Mesenteric fat pad (tissue), 1 donor: ENCODE measurements at regions not wholly inside any gene's neighbourhood (a gene's known extent, or its start where the extent isn't known, plus 50 kb on each side); places are given as distances from the start of the nearest gene placed in this dataset.

Experiments
- DNase-seq: peaks from one replicate; pipeline ENCODE4 v3.0.0-alpha.2; 2020; ENCODE audit warnings: low spot score
- donor health status: DM: yes; HTN: yes; CAD: no.

DNA sequence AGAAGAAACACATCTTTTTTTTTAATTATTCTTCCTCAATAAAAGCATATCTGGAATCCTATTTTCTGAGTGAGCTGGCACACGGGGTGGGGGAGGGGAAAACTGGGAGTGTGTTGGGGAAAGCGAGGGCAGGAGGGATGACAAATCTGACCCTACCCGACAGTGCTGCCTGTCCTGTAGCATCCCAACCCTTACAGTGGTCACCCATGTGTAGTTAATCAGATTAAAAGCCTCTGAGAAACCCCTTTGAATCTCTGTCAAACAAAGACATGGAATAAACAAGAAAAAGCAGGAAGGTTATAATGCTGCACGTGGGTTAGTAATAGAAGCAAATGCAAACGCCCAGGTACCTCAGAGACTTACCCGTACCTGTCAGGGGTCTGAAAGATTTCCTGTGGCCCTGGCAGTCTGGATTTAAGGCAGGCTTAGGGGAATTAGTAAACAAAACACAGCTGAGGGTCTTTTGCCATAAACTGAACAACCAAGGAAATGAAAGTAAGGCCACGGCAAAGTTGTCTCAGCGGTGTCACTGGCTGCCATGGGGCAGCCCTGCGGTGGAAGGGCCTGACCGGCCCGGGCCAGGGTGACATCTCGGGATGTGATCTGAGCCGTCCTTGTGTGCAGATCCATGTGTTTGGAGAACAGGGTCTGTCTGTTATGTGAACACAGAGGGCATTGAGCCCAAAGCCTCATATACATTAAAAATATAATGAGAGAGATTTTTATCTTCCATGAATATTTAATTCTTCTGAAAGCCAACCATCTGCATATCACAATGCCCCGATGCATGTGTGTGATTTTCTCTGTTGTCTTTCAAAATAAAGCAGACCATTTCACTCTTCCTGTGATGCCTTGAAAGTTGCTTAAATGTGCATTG is 308.2 kb downstream of the ZNF608 start:
- DNase-seq, result no peak

DNA sequence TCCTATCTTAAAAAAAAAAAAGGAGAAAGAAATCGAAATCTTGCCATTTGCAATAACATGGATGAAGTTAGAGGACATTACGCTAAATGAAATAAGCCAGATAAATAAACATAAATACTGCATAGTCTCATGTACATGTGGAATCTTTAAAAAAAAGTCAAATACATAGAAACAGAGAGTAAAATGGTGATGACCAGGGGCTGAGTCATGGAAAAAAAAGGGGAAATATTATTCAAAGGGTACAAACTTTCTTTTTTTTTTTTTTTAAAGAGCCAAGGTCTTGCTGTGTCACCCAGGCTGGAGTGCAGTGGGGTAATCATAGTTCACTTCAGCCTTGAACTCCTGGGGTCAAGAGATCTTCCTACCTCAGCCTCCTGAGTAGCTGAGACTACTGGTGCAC is 310.1 kb downstream of the ZNF608 start:
- DNase-seq, result no peak

DNA sequence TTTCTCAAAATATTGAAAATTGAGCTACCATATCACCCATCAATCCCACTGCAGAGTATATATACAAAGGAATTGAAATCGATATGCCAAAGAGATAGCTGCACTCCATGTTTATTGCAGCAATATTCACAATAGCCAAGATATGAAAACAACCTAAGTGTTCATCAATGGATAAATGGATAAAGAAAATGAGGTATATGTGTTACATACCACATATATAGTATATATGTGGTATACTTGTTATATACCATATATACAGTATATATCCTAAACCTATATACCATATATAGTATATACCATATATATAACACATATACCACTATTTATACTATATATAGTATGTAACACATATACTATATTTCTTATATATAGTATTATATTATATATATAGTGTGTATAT is 313.3 kb downstream of the ZNF608 start:
- DNase-seq, result no peak

DNA sequence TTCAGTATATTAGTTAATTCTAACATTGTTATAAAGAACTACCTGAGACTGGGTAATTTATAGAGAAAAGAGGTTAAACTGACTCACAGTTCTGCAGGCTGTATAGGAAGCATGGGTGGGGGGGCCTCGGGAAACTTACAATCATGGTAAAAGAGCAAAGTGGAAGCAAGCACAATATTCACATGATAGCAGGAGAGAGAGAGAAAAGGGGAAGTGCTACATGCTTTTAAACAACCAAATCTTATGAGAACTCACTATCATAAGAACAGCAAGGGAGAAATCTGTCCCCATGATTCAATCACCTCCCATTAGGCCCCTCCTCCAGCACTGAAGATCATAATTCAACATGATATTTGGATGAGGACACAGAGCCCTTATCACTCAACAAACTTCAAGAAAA is 324.9 kb downstream of the ZNF608 start:
- DNase-seq, result no peak

DNA sequence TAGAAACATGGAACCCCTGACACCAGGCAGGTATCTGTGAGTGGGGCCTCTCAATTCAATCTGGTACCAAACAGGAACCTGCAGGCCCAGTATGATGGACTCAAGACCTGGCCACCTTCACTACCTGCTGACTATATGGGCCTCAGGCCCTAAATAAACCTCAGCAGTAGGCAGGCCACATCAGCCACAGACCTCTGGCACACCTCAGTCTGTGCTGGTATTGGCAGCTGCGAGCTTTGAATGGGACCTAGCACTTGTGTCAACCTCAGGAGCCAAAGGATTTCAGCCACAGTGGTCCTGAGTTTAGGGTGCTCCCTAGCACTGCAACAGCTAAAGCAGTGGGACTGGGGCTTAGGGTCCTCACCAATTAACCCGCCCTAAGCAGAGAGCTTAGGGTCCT is 325.5 kb downstream of the ZNF608 start:
- no peak for DNase-seq

GRCh38 chr5:124419531-124419930 is 326.9 kb downstream of the ZNF608 start:
- DNase-seq, result no peak

DNA sequence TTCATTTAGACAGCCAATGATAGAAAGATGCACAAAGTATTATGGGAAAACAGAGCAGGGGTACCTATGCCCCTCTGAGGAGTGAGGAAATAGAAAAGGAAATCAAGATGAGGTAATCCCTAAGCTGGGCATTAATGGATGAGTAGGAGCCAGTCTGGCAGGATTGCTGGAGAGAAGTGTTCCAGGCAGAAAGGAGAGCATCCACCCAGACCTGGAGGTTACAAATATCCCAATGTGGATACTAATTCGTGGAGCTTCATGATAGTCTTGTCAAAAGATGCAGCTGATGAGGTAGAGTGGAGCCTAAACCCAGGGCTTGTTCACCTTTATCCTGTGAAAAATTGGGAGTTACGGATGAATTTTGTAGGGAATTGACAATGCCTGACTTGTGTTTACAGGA is 328.0 kb downstream of the ZNF608 start:
- DNase-seq, result no peak

GRCh38 chr5:124417196-124417595 is 329.2 kb downstream of the ZNF608 start:
- no peak for DNase-seq

- no peak for DNase-seq
These were observed 329.8 kb downstream of the ZNF608 start for GRCh38 chr5:124416627-124417026.

DNA sequence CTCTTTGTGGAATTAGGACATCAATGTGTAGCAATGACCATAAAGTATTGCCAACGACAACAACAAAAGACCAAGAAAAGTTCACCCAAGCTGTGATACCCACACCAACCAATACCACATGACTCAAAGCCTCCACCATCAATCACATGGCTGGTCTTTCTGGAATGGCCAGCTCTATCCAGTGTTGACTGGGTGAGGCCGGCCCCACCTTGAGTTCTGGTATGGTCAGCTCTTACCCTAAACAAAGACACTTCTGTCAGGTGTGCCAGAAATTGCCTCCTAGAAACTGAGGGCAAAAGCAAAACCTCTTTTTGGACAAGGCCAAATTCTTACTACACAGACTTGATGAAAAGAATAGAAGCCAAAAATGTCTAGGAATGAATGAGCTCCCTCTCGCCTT is 331.5 kb downstream of the ZNF608 start:
- no peak for DNase-seq

DNA sequence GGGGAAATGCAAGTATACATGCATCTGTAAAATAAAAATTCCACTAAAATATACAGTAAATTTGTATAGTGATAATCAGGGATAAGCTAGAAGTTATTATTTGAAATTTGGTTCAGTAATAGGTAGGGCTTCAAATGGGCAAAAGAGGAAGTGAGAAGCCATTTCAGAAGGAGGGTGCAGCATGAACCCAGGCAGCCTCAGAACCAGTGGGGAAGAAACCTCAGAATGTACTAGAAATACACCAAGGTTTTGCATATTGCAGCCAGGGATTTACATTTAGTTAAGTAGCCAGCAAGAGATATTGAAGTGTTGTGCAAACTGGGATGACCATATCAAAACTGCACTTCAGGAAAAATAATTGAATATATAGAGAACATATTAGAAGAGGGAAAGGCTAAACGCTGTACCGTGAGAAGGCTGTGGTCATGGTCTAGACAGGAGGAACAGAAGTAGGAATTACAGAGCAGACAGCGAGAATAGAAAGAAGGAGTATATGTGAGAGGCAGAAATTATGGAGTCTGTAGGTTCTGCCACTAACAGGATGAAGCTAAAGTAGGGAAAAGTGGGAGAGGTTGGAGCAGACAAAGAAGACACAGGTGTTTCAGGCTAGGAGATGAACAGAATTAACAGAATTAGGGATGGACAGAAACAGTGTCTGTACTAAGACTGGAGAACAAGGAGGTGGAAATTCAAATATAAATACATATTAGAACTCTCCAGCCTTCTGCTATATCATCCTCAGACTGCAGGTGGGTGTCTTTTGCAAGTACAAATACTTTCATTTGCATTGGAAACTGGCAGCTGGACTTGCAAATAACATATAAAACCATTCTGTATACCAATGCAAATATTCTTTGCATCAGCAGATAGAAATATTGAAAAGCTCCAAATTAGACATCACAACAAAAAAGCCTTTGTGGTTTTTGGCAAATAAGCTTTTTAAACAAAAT is 335.6 kb downstream of the ZNF608 start:
- DNase-seq, result no peak

- no peak for DNase-seq
These were observed 337.5 kb downstream of the ZNF608 start for GRCh38 chr5:124408738-124409453.

GRCh38 chr5:124404796-124405195 is 341.6 kb downstream of the ZNF608 start:
- no peak for DNase-seq

GRCh38 chr5:124403281-124403680 is 343.2 kb downstream of the ZNF608 start:
- no peak for DNase-seq

GRCh38 chr5:124402144-124402581 is 344.3 kb downstream of the ZNF608 start:
- no peak for DNase-seq

- DNase-seq, result no peak
These were observed 344.8 kb downstream of the ZNF608 start for GRCh38 chr5:124401476-124402143.

- DNase-seq, result no peak
These were observed 346.9 kb downstream of the ZNF608 start for GRCh38 chr5:124399426-124399961.

GRCh38 chr5:124398460-124398859 is 348.0 kb downstream of the ZNF608 start:
- no peak for DNase-seq

- DNase-seq, result no peak
These were observed 349.1 kb downstream of the ZNF608 start for GRCh38 chr5:124397317-124397716.

- no peak for DNase-seq
These were observed 350.5 kb downstream of the ZNF608 start for GRCh38 chr5:124395926-124396325.

DNA sequence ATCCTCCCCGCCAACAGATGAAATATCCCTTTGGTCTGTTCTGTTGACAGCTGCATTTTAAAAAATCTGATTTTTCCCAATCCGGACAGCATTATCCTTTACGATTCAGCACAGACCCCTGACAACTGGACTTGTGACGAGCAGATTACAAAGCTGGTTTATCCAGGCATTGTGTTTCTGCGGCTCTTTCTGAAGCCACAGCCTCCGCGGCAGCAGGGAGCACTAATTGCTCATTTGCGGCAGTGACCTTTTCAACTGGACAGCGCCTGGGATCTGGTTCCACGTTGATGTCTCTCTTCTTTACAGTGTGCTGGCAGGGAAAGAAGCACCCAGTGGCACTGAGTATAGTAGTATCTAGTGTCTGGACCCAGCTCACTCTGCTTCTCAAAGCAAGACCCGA is 351.2 kb downstream of the ZNF608 start:
- DNase-seq, result no peak
